HG02840 (cell line): ENCODE measurements at regions not wholly inside any gene's neighbourhood (a gene's known extent, or its start where the extent isn't known, plus 50 kb on each side); places are given as distances from the start of the nearest gene placed in this dataset.

Source experiments
- ATAC-seq: cut with Tn5 transposase; IDR thresholded peaks from one replicate; pipeline ENCODE4 v1.9.1; 2021; ENCODE audit warnings: mild to moderate bottlenecking, moderate library complexity, moderate number of reproducible peaks; ENCODE audit not compliant: unreplicated experiment, low FRiP score

DNA sequence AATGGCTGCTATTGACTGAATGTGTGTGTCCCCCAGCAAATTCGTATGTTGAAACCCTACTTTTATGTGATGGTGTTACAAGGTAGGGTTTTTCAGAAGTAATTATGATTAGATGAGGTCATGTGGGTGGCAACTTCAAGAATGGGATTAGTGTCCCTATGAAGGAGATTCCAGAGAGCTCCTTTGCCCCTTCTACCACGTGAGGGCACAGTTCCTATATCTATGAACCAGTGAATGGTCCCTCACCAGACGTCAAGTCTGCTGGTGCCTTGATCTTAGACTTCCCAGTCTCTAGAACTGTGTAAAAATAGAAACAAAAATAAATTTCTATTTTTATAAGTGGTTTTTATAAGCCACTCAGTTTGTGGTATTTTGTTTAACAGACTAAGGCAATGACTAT lies 1137.6 kb upstream of the IGFBP7 start:
- no peak for ATAC-seq

DNA sequence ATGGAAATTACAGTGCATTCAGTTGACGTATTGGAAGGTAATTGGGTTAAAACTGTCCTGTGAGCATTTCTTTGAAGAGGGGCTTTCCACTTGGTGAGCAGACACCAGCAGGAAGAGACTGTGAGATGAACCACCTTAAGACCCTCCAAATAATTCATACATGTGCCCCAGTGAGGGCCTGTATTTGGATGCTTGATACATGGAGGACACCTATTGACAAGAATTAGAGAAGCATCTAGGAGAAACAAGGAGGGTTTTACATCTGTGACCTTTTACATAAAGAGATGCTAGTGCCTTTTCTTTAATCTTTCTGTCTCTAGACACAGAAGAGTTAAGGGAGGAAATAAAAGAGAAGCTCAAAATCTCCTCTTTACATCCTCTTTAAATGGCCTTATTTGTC lies 1115.3 kb upstream of the IGFBP7 start:
- ATAC-seq: no peak

DNA sequence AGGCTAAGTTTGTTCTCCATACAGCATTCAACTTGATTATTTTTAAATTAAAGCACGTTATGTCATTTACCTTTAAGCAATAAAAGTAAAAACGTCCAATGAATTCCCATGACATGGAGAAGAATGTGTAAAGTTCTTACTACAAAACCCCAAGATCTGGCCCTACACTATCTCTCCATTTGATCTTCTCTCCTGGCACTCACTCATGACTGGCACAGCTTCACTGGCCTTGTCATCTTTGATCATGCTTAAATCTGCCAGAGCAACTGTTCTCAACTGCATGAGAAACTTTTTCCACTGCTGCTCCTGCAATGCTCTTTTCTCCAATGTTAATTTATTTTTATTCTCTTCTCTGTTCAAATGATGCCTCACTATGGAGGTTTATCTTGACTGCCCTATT lies 1109.0 kb upstream of the IGFBP7 start:
- ATAC-seq: no peak

DNA sequence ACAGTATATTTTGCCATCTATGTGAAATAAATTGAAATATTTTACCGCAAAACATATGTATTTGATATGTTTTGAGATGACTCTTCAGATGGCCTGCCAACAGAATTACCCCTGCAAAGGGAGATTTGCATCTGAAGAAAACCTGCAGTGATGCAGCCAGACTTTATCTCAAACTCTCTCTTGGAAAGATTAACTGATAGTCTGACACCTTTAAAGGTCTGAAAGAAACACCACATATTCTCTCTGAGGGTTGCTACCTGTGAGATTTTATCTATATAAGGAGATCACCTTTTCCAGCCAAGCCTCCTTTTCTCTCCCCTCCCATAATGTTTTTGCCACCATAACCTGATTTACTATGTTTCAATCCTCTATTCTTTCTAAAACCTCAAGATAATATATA lies 1106.3 kb upstream of the IGFBP7 start:
- no peak for ATAC-seq

DNA sequence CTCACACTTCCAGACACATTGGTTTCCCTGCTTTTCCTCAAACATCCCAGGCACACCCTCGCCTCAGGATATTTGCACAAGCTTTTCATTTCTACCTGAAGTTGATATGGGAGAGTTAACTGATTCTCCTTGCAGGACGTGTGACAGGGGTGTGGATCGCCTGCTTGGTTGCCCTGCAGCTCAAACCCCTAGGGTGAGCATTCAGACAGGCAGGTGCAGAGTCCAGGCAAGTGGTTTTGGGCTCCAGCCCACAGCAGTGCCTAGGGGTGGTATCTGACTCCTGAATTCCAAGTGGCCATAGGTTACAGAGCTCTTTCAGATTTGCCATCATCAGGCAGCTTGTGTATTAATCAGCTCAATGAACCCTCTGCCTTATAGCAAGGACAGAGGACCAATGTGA lies 1104.2 kb upstream of the IGFBP7 start:
- no peak for ATAC-seq

DNA sequence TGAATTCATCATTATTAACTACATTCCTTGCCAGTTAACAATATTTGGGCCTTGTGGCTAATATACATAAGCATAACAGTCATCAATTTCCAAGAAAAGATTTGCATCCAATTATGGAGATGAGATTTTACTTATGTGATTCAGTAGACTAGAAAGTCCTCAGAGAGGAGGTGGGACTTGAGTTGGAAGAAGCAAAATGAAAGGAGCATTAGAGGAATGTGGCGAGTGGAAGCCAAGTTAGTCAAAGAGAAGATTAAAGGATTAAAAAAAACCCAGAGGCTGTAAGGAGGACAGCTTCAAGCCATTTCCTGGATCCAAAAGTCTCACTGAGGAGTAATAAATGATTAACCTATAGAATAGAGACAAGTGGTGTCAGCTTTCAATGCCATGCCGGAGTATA lies 1099.4 kb upstream of the IGFBP7 start:
- ATAC-seq: no peak

DNA sequence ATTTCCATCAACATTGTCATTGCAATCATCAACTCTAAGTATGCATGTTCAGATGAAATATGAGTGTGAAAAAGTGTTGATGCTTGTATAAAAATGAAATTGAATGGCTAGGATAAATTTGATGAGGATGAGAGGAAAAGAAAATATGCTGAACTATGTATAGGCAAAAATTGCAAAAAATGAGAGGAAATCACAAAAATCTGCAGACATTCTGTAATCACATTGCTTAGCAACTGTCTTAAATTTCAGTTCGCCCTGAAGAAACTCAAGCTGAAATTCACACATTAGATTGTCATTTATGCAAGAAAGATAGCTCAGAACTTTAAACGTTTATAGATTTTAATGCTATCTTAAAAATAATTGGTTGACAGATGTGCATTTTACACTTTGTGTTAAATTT lies 1098.8 kb upstream of the IGFBP7 start:
- ATAC-seq: no peak

DNA sequence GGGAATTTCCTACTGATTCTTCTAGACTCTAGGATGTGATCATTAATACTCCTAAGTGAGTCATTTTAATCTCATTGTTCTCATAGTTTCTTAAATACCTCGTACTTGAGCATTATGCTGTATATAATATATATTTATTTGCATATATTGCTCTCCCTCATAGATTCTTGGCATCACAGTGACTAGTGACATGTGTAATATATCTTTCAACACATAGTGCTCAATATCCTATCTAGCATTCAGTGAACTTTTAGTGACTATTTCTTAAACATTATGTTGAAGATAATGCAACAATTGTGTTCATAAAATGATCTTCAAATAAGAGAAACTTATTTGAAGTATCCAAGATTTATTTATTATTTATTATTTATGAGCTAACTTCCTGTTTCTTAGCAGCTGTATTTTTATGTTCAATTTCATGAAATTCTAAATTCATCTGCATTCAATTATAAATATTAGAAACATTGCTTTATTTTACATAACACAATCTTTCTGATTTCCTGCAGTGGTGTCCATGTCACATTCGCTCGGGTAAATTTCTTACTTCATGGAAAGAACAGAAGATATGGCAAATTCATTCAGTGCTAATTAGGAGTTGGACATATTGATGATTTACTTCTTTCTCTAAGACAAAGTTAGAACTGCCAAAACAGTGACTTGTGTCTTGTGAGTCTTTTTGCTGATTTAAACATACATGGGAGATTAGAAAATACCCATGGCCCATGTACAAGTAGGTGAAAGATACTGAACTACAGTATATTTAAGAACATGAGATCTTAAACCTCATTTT lies 1095.5 kb upstream of the IGFBP7 start:
- no peak for ATAC-seq

DNA sequence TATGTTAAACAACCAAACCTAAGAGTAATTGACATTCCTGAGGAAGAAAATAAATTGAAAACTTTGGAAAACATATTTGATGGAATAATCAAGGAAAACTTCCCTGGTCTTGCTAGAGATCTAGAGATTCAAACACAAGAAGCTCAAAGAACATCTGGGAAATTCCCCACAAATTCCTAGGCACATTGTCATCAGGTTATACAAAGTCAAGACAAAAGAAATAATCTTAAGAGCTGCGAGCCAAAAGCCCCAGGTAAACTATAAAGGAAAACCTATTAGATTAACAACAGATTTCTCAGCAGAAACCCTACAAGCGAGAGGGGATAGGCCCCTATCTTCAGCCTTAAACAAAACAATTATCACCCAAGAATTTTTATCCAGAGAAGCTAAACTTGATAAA lies 1082.0 kb upstream of the IGFBP7 start:
- ATAC-seq: no peak

DNA sequence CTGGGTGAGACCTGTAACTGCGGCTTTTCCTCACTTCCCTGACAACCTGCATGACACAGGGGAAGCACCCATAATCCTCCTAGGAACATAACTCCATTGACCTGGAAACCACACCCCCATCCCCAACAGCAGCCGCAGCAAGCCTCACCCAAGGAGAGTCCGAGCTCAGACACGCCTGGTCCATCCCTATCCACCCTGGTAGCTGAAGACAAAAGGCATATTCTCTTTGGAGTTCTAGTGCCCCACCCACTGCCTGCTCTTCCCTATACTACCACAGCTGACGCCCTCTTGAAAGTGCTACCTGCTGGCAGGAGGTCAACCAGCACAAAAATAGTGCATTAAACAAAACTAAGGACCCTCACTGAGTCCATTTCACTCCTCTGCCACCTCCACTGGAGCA lies 1080.9 kb upstream of the IGFBP7 start:
- no peak for ATAC-seq

DNA sequence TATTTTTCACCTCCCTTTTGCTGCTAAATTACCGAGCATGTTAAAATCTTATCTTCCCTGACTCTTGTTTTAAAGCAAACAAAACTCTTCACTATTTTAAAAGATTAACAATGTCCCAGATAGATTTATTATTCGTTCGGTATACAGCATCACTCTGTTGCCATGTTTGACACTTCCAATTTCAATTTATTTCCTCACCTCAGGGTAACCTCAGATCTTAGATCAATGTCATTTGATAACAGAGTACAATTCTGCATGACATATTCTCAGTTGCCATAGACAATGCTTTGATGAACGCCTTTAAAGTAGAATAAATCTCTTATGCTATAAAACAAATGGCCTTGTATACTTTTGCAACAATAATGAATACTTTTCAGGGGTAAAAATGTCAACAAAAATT lies 1078.1 kb upstream of the IGFBP7 start:
- ATAC-seq: no peak

DNA sequence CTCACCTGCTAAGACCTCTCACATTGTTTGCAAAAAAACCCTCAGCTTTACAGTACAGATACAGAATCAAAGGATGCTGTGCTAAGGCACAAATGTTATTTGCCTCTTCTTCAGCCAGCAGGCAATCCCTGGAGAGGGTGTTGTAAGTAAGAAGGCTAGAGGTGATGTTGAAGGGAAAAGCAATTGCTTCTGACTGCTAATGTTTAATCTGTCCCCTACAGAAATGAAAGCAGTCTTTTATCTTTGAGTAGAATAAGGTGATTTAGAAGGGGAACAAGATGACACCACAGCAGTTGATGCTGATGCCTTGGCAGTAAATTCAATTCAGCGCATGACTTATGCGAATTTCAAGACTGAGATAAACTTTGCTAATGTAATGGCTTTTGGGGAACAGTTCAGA lies 1064.8 kb upstream of the IGFBP7 start:
- ATAC-seq: no peak

DNA sequence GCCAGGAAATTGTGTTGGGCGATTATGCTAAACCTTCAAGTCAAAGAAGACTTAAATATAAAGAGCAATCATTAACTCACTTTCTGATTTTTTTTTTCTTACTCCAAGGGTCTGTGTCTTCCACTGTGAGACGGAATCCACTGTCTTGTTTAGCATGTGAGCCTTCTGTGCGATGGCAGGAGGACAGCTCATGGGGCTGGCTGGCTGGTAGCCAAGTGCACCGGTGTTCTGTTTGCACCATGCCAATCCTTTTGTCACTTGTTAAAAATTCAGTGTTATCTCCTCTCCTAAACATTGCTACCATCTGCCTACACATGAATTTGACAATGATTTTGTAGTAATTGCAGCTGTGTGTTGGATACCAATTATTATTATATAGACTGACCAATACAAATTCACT lies 1056.3 kb upstream of the IGFBP7 start:
- no peak for ATAC-seq

DNA sequence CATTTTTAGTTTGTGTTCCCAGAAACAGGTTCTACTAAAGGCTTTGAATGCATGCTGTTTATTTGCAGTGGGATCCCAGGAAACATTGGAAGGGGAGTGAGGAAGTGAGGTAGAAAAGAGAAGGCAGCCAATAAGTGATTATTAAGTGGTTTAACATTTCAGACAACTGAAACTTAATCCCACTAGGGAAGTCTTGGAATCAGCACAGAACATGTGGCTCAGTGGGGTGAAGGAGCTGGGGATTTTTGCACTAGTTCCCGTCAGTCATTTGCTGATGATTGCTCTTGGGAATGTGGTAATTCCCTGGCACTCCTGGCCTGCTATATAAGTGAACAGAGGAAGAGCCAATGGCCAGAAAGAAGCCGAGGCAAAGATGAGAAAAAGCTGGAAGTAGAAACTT lies 1053.0 kb upstream of the IGFBP7 start:
- no peak for ATAC-seq

DNA sequence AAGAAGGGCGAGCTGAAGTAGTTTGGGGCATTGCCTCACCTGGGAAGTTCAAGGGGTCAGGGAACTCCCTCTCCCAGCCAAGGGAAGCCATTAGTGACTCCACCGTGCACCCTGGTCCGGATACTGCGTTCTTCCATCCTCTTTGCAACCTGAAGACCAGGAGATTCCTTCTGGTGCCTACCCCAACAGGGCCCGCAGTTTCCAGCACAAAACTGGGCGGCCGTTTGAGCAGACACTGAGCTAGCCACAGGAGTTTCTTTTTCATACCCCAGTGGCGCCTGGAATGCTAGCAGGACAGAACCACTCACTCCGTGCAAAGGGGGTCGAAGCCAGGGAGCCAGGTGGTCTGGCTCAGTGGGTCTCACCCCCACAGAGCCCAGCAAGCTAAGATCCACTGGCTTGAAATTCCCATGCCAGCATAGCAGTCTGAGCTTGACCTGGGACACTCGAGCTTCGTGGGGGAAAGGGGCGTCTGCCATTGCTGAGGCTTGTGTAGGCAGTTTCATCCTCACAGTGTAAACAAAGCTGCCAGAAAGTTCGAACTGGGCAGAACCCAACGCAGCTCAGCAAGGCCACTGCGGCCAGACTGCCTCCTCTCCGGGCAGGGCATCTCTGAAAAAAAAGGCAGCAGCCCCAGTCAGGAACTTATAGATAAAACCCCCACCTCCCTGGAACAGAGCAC lies 1039.4 kb upstream of the IGFBP7 start:
- no peak for ATAC-seq

DNA sequence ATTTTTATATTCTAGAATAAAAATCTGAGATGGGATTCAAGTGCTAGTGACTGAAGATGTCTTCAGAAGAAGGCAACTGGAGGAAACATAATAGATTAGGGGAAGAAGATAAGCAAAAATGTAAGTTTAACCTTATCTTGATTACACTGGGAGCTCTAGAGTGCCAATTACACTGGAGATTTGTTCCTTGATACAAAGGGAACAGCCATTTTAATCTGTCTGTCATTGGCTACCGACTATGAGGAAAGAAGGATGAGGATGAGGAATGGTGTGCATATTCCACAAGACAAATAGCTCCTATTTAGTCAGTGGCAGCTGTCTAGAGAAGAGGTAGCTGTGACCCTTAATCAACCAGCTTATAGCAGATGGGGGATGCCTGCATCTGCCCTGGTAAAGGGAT lies 1034.5 kb upstream of the IGFBP7 start:
- ATAC-seq: no peak

DNA sequence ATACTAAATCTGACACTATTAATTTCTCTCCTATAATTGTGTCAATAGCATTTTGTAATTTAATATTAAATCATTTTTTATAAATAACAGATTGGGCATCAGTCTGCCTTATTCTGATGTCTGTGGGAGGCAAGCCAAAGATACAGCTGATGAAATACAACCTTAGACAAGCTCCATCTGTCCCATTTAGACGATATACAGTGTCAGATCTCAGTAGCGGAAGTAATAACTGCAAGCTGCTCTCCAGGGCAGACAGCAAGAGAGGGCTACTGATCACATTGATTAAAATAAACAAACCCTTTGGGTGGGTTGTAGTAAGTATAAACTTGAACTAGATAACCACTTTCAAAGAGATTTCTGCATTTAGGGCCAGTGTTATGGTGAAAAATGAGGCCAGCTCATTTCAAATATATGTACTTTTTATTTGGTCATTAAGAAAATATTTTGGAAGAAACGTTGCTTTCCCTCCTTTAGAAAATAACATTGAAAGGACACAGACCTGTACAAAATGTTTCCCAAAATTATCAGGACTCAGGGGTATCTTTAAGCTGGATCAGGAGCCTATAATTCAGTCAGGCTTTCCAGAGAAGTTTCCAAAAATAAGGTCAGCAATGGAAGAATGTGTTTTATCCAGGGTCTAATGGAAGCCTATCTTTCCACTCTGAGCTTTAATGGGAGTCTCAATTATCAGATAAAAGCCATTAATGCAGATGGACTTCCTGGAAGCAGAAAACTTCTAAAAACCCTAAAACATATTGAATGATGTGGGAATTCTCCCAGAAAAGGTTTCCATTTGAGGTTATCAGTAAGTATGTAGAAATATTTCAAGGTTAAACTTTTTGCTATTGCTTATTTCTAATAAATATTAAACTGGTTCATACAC lies 1028.8 kb upstream of the IGFBP7 start:
- no peak for ATAC-seq

DNA sequence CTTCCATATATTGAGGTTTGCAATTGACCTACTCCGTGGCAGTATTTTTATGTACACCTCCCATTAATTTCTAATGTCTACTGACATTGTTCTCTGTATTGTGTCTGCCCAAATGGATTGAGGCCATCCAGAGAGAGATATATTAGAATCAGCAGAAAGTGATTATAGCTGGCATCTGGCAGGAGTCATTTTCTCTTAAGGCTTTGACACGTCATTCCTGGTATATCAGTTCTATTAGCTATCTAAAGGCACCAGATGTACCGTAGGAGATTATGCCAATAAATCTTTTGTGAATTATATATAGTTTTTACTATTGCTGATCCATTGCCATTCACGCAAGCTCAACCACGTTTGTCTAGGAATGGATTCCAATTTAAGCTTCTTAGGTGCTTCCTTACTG lies 1026.4 kb upstream of the IGFBP7 start:
- no peak for ATAC-seq

DNA sequence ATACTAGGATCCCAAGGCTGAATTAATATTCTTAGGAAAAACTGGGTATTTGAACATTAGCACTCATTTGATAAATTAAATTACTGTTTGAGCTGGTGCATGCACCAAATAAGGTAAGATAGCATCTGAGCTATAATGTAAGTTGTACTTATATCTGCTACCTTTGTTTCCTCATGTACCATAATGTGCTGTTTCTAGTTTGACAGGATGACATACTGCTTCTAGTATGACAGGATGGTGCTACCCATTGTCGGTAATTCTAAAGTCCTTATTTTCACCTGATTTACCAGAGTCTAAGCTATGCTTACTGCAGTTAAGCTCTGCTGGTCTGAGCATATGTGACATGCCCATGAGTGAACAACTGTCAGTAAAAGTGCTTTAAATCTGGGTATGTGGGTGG lies 1017.5 kb upstream of the IGFBP7 start:
- ATAC-seq: no peak

DNA sequence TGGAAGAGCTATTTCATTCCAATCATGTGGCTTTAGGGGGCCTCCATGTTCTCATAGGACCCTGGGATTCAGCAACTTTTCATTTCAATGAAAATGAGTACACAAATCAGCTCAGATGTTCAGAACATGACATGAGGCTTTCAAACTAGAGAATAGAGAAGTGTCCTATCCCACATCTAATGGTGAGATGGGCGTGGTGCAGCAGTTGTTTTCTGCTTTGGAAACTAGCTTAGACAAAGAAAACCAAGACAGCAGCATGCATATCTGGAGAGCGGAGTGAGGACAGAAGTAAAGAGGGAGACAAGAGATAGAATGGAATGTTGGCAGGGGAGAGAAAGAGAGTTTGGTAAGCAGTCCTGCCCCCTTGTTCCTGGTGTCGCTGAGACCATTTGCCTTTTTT lies 1009.1 kb upstream of the IGFBP7 start:
- no peak for ATAC-seq

DNA sequence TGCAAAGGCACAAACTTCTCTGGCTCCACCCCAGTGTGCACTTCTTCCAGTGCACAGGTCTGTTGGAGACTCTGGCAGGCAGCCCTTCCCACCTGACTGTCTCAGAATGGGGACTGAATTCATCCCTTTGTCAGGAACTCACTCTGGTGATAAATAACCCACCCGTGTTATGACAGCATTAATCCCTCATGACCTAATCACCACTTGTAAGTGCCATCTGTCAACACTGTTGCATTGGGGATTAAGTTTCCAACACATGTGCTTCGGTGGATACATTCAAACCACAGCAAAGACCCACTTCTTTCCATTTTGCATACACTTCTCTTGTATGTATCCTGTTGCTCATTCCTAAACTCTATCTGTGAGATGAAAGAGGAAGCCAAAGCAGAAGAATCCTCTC lies 1002.9 kb upstream of the IGFBP7 start:
- no peak for ATAC-seq
